Hepatocyte (in vitro differentiated cells): ENCODE measurements at regions not wholly inside any gene's neighbourhood (a gene's known extent, or its start where the extent isn't known, plus 50 kb on each side); places are given as distances from the start of the nearest gene placed in this dataset.

Experiments
- EZH2 ChIP-seq: fragments of 200-600 bp; sonication (generic); IDR thresholded peaks from 2 replicates; pipeline ENCODE4 v1.6.1; 2016; ENCODE audit warnings: antibody characterized with exemption, mild to moderate bottlenecking, borderline replicate concordance
- EZH2phosphoT487 ChIP-seq: fragments of 200-600 bp; sonication (generic); IDR thresholded peaks from one replicate; pipeline ENCODE4 v1.6.1; 2018; ENCODE audit warnings: antibody characterized with exemption, mild to moderate bottlenecking, low read depth, moderate library complexity; ENCODE audit not compliant: unreplicated experiment, severe bottlenecking
- TF ChIP-seq, protein P1 (sequence below): fragments of 200-600 bp; sonication (generic); IDR thresholded peaks from 2 replicates; pipeline ENCODE4 v1.5.1; 2016; ENCODE audit warnings: antibody characterized with exemption, mild to moderate bottlenecking; ENCODE audit not compliant: poor library complexity

GRCh38 chr6:48826152-48826515 lies 636.9 kb downstream of the MMUT start:
- TF ChIP-seq EZH2 (no peak), EZH2phosphoT487 (no peak)
- TF ChIP-seq, protein P1, sequence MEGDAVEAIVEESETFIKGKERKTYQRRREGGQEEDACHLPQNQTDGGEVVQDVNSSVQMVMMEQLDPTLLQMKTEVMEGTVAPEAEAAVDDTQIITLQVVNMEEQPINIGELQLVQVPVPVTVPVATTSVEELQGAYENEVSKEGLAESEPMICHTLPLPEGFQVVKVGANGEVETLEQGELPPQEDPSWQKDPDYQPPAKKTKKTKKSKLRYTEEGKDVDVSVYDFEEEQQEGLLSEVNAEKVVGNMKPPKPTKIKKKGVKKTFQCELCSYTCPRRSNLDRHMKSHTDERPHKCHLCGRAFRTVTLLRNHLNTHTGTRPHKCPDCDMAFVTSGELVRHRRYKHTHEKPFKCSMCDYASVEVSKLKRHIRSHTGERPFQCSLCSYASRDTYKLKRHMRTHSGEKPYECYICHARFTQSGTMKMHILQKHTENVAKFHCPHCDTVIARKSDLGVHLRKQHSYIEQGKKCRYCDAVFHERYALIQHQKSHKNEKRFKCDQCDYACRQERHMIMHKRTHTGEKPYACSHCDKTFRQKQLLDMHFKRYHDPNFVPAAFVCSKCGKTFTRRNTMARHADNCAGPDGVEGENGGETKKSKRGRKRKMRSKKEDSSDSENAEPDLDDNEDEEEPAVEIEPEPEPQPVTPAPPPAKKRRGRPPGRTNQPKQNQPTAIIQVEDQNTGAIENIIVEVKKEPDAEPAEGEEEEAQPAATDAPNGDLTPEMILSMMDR, result no peak
